A673 (cell line): ENCODE measurements at regions not wholly inside any gene's neighbourhood (a gene's known extent, or its start where the extent isn't known, plus 50 kb on each side); places are given as distances from the start of the nearest gene placed in this dataset.
"Not testable (repeated sequence)": the region's sequence is repeated elsewhere in the genome, so short reads cannot be mapped to it uniquely, and the experiment has no call there.

Experiments used
- BruUV-seq: library from RNA; stranded (reverse); fragments of 400-500 nt; replicated peaks from 2 replicates; lab custom pipeline; 2021; lab: Mats Ljungman, UMichigan
- CTCF ChIA-PET: fragments of 300-600 bp; sonication (Branson Sonifier 250); formaldehyde crosslinking; loops from one replicate; lab custom pipeline; 2022; ENCODE audit warnings: antibody characterized with exemption; lab: Charles Lee
- POLR2A ChIA-PET: fragments of 300-600 bp; sonication (Branson Sonifier 250); formaldehyde crosslinking; loops from one replicate; lab custom pipeline; 2022; ENCODE audit warnings: antibody characterized with exemption; ENCODE audit not compliant: low non-redundant PET; lab: Charles Lee
- DNase-seq: peaks from one replicate; pipeline ENCODE4 v3.0.0-alpha.2; 2015; ENCODE audit warnings: low spot score
- H3K27ac ChIP-seq: fragments of 200-600 bp; sonication (generic); 2 replicates; pipeline ENCODE4 v1.5.1; 2016; ENCODE audit warnings: mixed run types, low read depth, mild to moderate bottlenecking, mixed read lengths, antibody characterized with exemption, low read length; ENCODE audit not compliant: poor library complexity, severe bottlenecking
- H3K27me3 ChIP-seq: fragments of 200-600 bp; sonication (generic); replicated peaks from 2 replicates; pipeline ENCODE4 v1.6.1; 2017; ENCODE audit warnings: mixed run types, low read depth, mild to moderate bottlenecking, mixed read lengths, antibody characterized with exemption, low read length; ENCODE audit not compliant: insufficient read depth, poor library complexity
- H3K36me3 ChIP-seq: fragments of 200-600 bp; sonication (generic); 2 replicates; pipeline ENCODE4 v1.6.1; 2016; ENCODE audit warnings: mixed run types, mild to moderate bottlenecking, mixed read lengths, antibody characterized with exemption, low read length; ENCODE audit not compliant: insufficient read depth, poor library complexity, severe bottlenecking
- H3K4me1 ChIP-seq: fragments of 200-600 bp; sonication (generic); 2 replicates; pipeline ENCODE4 v1.6.1; 2017; ENCODE audit warnings: mixed run types, mild to moderate bottlenecking, mixed read lengths, antibody characterized with exemption, low read length; ENCODE audit not compliant: insufficient read depth, poor library complexity, severe bottlenecking
- H3K4me3 ChIP-seq: fragments of 200-600 bp; sonication (generic); 2 replicates; pipeline ENCODE4 v1.5.1; 2016; ENCODE audit warnings: low read depth, mixed run types, mild to moderate bottlenecking, mixed read lengths, low read length; ENCODE audit not compliant: poor library complexity, severe bottlenecking
- H3K9me3 ChIP-seq: fragments of 200-600 bp; sonication (generic); 2 replicates; pipeline ENCODE4 v1.6.1; 2016; ENCODE audit warnings: mixed run types, low read depth, mild to moderate bottlenecking, mixed read lengths, antibody characterized with exemption, low read length; ENCODE audit not compliant: poor library complexity, severe bottlenecking
- EZH2 ChIP-seq: fragments of 200-600 bp; sonication (generic); IDR thresholded peaks from 2 replicates; pipeline ENCODE4 v1.6.1; 2017; ENCODE audit warnings: borderline replicate concordance, low read depth, mild to moderate bottlenecking, mixed read lengths, antibody characterized with exemption, low read length; ENCODE audit not compliant: poor library complexity, severe bottlenecking
- intact Hi-C: fragments of 100-400 bp; cut with micrococcal nuclease; formaldehyde crosslinking; loops from one replicate; pipeline ENCODE4 v1.10.0; 2022; ENCODE audit not compliant: unreplicated experiment
- TF ChIP-seq, protein P1 (sequence below): fragments of 300-800, 200-600 bp; sonication (generic); conservative IDR thresholded peaks from 2 replicates; pipeline ENCODE4 v1.5.1; 2017; ENCODE audit warnings: low read depth, mild to moderate bottlenecking, antibody characterized with exemption, low read length, moderate library complexity, mixed read lengths

GRCh38 chr12:34151019-34151418, 128.7 kb downstream of the ALG10 start:
- CTCF ChIA-PET = no interaction called here
- peaks cover 3% of the 10 kb centered on the region for H3K9me3 ChIP-seq
- POLR2A ChIA-PET = no interaction called here

GRCh38 chr12:34163443-34163842, 141.1 kb downstream of the ALG10 start:
- CTCF ChIA-PET = no interaction called here
- H3K36me3 ChIP-seq = no peaks in the 10 kb centered on the region
- no peak for TF ChIP-seq EZH2
- TF ChIP-seq, protein P1, sequence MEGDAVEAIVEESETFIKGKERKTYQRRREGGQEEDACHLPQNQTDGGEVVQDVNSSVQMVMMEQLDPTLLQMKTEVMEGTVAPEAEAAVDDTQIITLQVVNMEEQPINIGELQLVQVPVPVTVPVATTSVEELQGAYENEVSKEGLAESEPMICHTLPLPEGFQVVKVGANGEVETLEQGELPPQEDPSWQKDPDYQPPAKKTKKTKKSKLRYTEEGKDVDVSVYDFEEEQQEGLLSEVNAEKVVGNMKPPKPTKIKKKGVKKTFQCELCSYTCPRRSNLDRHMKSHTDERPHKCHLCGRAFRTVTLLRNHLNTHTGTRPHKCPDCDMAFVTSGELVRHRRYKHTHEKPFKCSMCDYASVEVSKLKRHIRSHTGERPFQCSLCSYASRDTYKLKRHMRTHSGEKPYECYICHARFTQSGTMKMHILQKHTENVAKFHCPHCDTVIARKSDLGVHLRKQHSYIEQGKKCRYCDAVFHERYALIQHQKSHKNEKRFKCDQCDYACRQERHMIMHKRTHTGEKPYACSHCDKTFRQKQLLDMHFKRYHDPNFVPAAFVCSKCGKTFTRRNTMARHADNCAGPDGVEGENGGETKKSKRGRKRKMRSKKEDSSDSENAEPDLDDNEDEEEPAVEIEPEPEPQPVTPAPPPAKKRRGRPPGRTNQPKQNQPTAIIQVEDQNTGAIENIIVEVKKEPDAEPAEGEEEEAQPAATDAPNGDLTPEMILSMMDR = no peak
- no peak for DNase-seq
- H3K27ac ChIP-seq = no peak overlapping the region
- H3K9me3 ChIP-seq = peaks cover 7% of the 10 kb centered on the region
- intact Hi-C loops = no loop called here
- H3K4me1 ChIP-seq = no peaks in the 10 kb centered on the region
- POLR2A ChIA-PET = no interaction called here
- no peak overlapping the region for H3K4me3 ChIP-seq
- BruUV-seq = no TSS peak
- H3K27me3 ChIP-seq = no peaks in the 10 kb centered on the region

More at GRCh38 chr12:34151019-34151418, 128.7 kb downstream of the ALG10 start:
- Histone ChIP-seq H3K4me3 (no peak overlapping the region), H3K27me3 (no peaks in the 10 kb centered on the region), H3K27ac (no peak overlapping the region), H3K4me1 (no peaks in the 10 kb centered on the region), H3K36me3 (no peaks in the 10 kb centered on the region)
- no peak for DNase-seq
- intact Hi-C loops = loop anchor here (10.0 kb wide), 1 partner anchor 64 kb away; no protein-coding TSS in a partner anchor
- BruUV-seq = no TSS peak
- no peak for TF ChIP-seq EZH2
- TF ChIP-seq, protein P1 = no peak

GRCh38 chr12:34166427-34167060, 144.2 kb downstream of the ALG10 start:
- TF ChIP-seq EZH2 = no peak
- TF ChIP-seq, protein P1 = no peak
- BruUV-seq = no TSS peak
- CTCF ChIA-PET = no interaction called here
- peaks cover 7% of the 10 kb centered on the region for H3K9me3 ChIP-seq
- H3K27me3 ChIP-seq = no peaks in the 10 kb centered on the region
- no peak overlapping the region for H3K4me3 ChIP-seq
- no peak overlapping the region for H3K27ac ChIP-seq
- DNase-seq = no peak
- H3K36me3 ChIP-seq = no peaks in the 10 kb centered on the region
- POLR2A ChIA-PET = no interaction called here
- H3K4me1 ChIP-seq = no peaks in the 10 kb centered on the region
- intact Hi-C loops = no loop called here

- H3K36me3 ChIP-seq, POLR2A ChIA-PET, intact Hi-C loops, BruUV-seq, H3K27me3 ChIP-seq, DNase-seq, H3K27ac ChIP-seq, H3K9me3 ChIP-seq, H3K4me1 ChIP-seq, H3K4me3 ChIP-seq, CTCF ChIA-PET: not testable (repeated sequence)
Observed at GRCh38 chr12:34168507-34168906, 146.2 kb downstream of the ALG10 start.
